Activated CD8-positive, alpha-beta T cell treated with anti-CD3 and anti-CD28 coated beads for 36 hours (primary cell): ENCODE measurements at regions not wholly inside any gene's neighbourhood (a gene's known extent, or its start where the extent isn't known, plus 50 kb on each side); places are given as distances from the start of the nearest gene placed in this dataset.

Source experiments
- ATAC-seq: fragments of 200-7000 bp; cut with Tn5 transposase; one replicate; pipeline ENCODE4 v1.10.0; 2021; ENCODE audit warnings: mild to moderate bottlenecking, moderate library complexity
- CTCF ChIA-PET: fragments of 350-600 bp; sonication (Branson Sonifier 250); formaldehyde crosslinking; loops from one replicate; lab custom pipeline; 2021; ENCODE audit warnings: antibody characterized with exemption; lab: Charles Lee
- POLR2A ChIA-PET: fragments of 350-600 bp; sonication (Branson Sonifier 250); formaldehyde crosslinking; loops from one replicate; lab custom pipeline; 2021; ENCODE audit warnings: antibody characterized with exemption; lab: Charles Lee
- DNase-seq: peaks from one replicate; pipeline ENCODE4 v3.0.0-alpha.2; 2020
- H3K27ac Mint-ChIP-seq: one replicate; pipeline ENCODE4 v1.8.0; 2021; ENCODE audit warnings: mild to moderate bottlenecking, mixed read lengths
- H3K27me3 Mint-ChIP-seq: one replicate; pipeline ENCODE4 v1.8.0; 2021; ENCODE audit warnings: mixed read lengths
- H3K36me3 Mint-ChIP-seq: one replicate; pipeline ENCODE4 v1.8.0; 2021; ENCODE audit warnings: low read depth, mixed read lengths
- H3K4me1 Mint-ChIP-seq: one replicate; pipeline ENCODE4 v1.8.0; 2021; ENCODE audit warnings: low read depth, mixed read lengths
- H3K4me3 Mint-ChIP-seq: one replicate; pipeline ENCODE4 v1.8.0; 2021; ENCODE audit warnings: mild to moderate bottlenecking, moderate library complexity, mixed read lengths
- H3K9me3 Mint-ChIP-seq: one replicate; pipeline ENCODE4 v1.8.0; 2021; ENCODE audit warnings: mixed read lengths
- intact Hi-C: fragments of 100-400 bp; cut with micrococcal nuclease; formaldehyde crosslinking; loops from one replicate; pipeline ENCODE4 v1.10.0; 2022
- TF ChIP-seq, protein P1 (sequence below): fragments of 200-600 bp; IDR thresholded peaks from one replicate; pipeline ENCODE4 v1.8.0; 2022; ENCODE audit warnings: antibody characterized with exemption, mild to moderate bottlenecking

DNA sequence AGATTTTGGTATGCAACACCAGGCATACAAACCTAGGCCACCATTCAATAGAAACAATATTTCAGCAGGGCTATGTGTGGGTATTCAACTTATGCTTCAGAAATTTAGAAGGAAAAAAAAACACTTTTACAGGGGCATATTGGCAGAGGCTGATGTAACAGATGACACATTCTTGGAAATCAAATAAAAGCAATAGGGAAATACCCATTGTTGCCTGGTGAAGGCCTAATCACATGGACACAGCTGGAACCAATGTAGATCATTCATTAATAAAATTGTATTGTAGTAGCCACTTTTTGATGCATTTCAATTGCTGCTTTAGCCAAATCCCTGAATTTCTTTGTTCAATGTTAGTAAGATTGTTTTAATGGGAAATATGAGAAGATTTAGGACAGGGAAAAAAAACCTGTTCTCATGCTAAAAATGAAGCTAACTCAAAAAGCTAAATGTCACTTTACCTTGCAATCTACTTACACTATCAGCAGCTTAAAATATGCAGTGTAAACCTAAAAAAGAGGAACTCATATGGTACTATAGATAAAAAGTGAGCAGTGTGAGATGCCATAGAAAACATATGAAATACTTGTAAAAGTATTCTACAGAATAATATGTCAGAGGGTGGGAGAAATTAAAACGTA is 289.4 kb downstream of the ZEB2 start:
- CTCF ChIA-PET: interaction anchor here (0.5 to 0.9 kb wide), 2 partner anchors 16 to 215 kb away, joined by 3 read pairs; no protein-coding TSS in a partner anchor
- ATAC-seq: peak; percentile 63
- POLR2A ChIA-PET: interaction anchor here (1.0 to 1.1 kb wide), 2 partner anchors 11 to 97 kb away, joined by 3 to 4 read pairs; no protein-coding TSS in a partner anchor
- H3K4me1 Mint-ChIP-seq: peaks cover 62% of the 10 kb centered on the region
- H3K27ac Mint-ChIP-seq: peak overlapping the region; percentile 77
- intact Hi-C loops: loop anchor here (10.0 kb wide), 1 partner anchor 284 kb away; no protein-coding TSS in a partner anchor
- no peaks in the 10 kb centered on the region for H3K27me3 Mint-ChIP-seq
- peaks cover 21% of the 10 kb centered on the region for H3K36me3 Mint-ChIP-seq
- peaks cover 4% of the 10 kb centered on the region for H3K9me3 Mint-ChIP-seq
- no peak for DNase-seq
- no peak overlapping the region for H3K4me3 Mint-ChIP-seq
- TF ChIP-seq, protein P1, sequence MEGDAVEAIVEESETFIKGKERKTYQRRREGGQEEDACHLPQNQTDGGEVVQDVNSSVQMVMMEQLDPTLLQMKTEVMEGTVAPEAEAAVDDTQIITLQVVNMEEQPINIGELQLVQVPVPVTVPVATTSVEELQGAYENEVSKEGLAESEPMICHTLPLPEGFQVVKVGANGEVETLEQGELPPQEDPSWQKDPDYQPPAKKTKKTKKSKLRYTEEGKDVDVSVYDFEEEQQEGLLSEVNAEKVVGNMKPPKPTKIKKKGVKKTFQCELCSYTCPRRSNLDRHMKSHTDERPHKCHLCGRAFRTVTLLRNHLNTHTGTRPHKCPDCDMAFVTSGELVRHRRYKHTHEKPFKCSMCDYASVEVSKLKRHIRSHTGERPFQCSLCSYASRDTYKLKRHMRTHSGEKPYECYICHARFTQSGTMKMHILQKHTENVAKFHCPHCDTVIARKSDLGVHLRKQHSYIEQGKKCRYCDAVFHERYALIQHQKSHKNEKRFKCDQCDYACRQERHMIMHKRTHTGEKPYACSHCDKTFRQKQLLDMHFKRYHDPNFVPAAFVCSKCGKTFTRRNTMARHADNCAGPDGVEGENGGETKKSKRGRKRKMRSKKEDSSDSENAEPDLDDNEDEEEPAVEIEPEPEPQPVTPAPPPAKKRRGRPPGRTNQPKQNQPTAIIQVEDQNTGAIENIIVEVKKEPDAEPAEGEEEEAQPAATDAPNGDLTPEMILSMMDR: no peak

DNA sequence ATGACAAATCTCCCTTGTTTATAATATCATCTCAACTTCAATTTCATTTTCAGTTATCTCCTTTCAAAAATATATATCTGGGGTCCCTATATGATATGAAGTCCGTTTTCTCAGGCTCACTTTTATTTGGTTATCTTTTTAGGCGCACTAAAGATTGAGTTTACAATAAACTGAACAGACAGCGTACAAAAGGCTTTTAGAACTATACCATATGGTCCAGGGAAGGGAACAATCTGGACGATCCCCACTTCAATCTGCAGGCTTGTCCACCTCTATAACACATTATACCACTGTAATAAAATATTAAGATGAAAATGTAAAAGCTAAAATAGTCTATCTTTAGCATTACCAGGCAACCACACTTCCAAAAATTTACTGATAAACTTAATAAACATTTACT is 289.9 kb downstream of the ZEB2 start:
- DNase-seq (no peak), ATAC-seq (no peak)
- Mint-ChIP-seq H3K4me3 (no peak overlapping the region), H3K9me3 (peaks cover 4% of the 10 kb centered on the region), H3K4me1 (peaks cover 58% of the 10 kb centered on the region), H3K27me3 (no peaks in the 10 kb centered on the region), H3K36me3 (peaks cover 20% of the 10 kb centered on the region), H3K27ac (peak overlapping the region; percentile 77)
- intact Hi-C loops: loop anchor here (10.0 kb wide), 1 partner anchor 285 kb away; no protein-coding TSS in a partner anchor
- TF ChIP-seq, protein P1: no peak
- POLR2A ChIA-PET: interaction anchor here (1.1 kb wide), 1 partner anchor 98 kb away, joined by 3 read pairs; no protein-coding TSS in a partner anchor
- CTCF ChIA-PET: interaction anchor here (0.5 kb wide), 1 partner anchor 215 kb away, joined by 3 read pairs; no protein-coding TSS in a partner anchor

DNA sequence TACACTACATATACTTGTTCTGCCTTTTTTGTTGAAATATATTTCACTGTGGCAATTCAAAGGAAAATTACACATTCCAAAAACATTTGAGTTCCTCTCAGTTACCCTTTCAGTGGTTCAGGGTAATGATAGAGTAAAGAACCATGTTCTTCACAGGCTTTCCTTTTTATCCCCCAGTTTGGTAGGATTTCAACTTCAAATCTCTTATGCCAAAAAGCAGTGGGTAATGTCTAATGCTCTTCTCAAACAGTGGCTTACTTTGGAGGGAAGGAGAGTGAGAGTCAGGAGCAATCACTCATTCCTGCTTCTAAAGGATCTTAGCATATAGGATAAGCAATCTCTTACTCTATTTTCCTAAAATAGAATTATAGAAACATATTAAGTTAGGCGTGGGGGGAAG is 290.6 kb downstream of the ZEB2 start:
- CTCF ChIA-PET: no interaction called here
- TF ChIP-seq, protein P1: no peak
- intact Hi-C loops: no loop called here
- no peak for ATAC-seq
- H3K9me3 Mint-ChIP-seq: peaks cover 4% of the 10 kb centered on the region
- H3K4me3 Mint-ChIP-seq: no peak overlapping the region
- H3K4me1 Mint-ChIP-seq: peaks cover 53% of the 10 kb centered on the region
- DNase-seq: no peak
- H3K27me3 Mint-ChIP-seq: no peaks in the 10 kb centered on the region
- H3K27ac Mint-ChIP-seq: peak overlapping the region; percentile 77
- POLR2A ChIA-PET: no interaction called here
- H3K36me3 Mint-ChIP-seq: peaks cover 16% of the 10 kb centered on the region

DNA sequence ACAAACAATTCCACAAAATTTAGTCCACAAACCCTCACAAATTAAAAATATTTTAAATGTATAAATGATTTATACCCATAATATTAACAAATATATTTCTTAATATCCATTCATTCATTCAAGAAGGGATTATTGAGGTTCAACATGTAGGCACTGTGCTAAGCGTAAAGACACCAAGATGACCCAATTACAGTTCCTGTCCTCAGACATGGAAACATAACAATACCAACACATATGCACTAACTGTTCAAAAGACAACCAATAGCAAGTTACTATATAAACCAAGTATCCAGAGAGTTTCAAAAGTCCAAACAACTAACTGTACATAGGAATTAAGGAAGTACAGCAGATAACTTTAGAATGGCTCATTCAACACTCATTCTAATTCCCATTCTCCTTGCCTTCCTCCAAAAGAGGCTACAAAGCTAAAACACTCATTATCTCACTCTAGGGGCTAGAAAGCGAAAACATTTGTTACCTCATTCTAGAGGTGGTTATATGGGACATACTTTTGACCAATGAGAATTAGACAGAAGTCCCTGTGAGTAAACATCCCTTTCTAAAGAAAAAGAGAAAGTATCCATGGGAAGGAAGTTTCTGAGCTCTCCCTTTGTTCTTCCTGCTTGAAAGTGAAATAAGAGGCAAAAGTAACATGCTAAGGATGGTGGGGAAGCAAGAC is 292.4 kb downstream of the ZEB2 start:
- Mint-ChIP-seq H3K4me1 (peaks cover 43% of the 10 kb centered on the region), H3K27ac (peak overlapping the region; percentile 66), H3K36me3 (peaks cover 16% of the 10 kb centered on the region), H3K9me3 (peaks cover 4% of the 10 kb centered on the region), H3K4me3 (no peak overlapping the region), H3K27me3 (no peaks in the 10 kb centered on the region)
- ATAC-seq (no peak), DNase-seq (no peak)
- intact Hi-C loops: no loop called here
- ChIA-PET POLR2A (interaction anchor here (1.1 kb wide), 1 partner anchor 12 kb away, joined by 3 read pairs; no protein-coding TSS in a partner anchor), CTCF (no interaction called here)
- TF ChIP-seq, protein P1: no peak
